SK-N-SH (cell line): ENCODE measurements at regions not wholly inside any gene's neighbourhood (a gene's known extent, or its start where the extent isn't known, plus 50 kb on each side); places are given as distances from the start of the nearest gene placed in this dataset.

Experiments used
- FOXJ3 ChIP-seq: sonication (generic); formaldehyde crosslinking; IDR thresholded peaks from 2 replicates; pipeline ENCODE4 v1.5.1; 2020; ENCODE audit warnings: mild to moderate bottlenecking, missing genetic modification reagents
- GABPA ChIP-seq: IDR thresholded peaks from 2 replicates; pipeline ENCODE4 v1.4.0; 2012; ENCODE audit warnings: low read depth, mild to moderate bottlenecking
- JUND ChIP-seq: IDR thresholded peaks from 2 replicates; pipeline ENCODE4 v1.4.0; 2012
- NFIC ChIP-seq: IDR thresholded peaks from 2 replicates; pipeline ENCODE4 v1.4.0; 2012; ENCODE audit warnings: borderline replicate concordance
- NRF1 ChIP-seq: IDR thresholded peaks from 2 replicates; pipeline ENCODE4 v1.6.1; 2012; ENCODE audit warnings: low read depth, mild to moderate bottlenecking, low read length
- POLR2AphosphoS5 ChIP-seq: IDR thresholded peaks from 2 replicates; pipeline ENCODE4 v1.6.1; 2012; ENCODE audit warnings: low read depth, low read length
- RCOR1 ChIP-seq: fragments of 150-350 bp; IDR thresholded peaks from 2 replicates; pipeline ENCODE4 v1.6.1; 2017; ENCODE audit warnings: antibody characterized with exemption, low read length
- TAF1 ChIP-seq: IDR thresholded peaks from 2 replicates; pipeline ENCODE4 v1.6.1; 2012; ENCODE audit warnings: low read depth, mild to moderate bottlenecking, low read length, moderate library complexity, borderline replicate concordance
- YY1 ChIP-seq: IDR thresholded peaks from 2 replicates; pipeline ENCODE4 v1.4.0; 2012; ENCODE audit warnings: low read depth, mild to moderate bottlenecking
- TF ChIP-seq, protein P1 (sequence below): fragments of 200-600 bp; sonication (generic); IDR thresholded peaks from 2 replicates; pipeline ENCODE4 v1.6.1; 2017; ENCODE audit warnings: antibody characterized with exemption, mild to moderate bottlenecking, moderate library complexity
- TF ChIP-seq, protein P2 (sequence below): IDR thresholded peaks from 2 replicates; pipeline ENCODE4 v1.4.0; 2012; ENCODE audit warnings: low read depth

GRCh38 chr2:163479599-163479998 lies 256.2 kb downstream of the FIGN start:
- TF ChIP-seq RCOR1: no peak
- TF ChIP-seq, protein P1, sequence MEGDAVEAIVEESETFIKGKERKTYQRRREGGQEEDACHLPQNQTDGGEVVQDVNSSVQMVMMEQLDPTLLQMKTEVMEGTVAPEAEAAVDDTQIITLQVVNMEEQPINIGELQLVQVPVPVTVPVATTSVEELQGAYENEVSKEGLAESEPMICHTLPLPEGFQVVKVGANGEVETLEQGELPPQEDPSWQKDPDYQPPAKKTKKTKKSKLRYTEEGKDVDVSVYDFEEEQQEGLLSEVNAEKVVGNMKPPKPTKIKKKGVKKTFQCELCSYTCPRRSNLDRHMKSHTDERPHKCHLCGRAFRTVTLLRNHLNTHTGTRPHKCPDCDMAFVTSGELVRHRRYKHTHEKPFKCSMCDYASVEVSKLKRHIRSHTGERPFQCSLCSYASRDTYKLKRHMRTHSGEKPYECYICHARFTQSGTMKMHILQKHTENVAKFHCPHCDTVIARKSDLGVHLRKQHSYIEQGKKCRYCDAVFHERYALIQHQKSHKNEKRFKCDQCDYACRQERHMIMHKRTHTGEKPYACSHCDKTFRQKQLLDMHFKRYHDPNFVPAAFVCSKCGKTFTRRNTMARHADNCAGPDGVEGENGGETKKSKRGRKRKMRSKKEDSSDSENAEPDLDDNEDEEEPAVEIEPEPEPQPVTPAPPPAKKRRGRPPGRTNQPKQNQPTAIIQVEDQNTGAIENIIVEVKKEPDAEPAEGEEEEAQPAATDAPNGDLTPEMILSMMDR: no peak
- TF ChIP-seq POLR2AphosphoS5: no peak
- TF ChIP-seq TAF1: no peak
- TF ChIP-seq, protein P2, sequence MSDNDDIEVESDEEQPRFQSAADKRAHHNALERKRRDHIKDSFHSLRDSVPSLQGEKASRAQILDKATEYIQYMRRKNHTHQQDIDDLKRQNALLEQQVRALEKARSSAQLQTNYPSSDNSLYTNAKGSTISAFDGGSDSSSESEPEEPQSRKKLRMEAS: no peak
- TF ChIP-seq JUND: no peak
- no peak for TF ChIP-seq YY1
- no peak for TF ChIP-seq FOXJ3 (CRISPR knock-in tag)
- no peak for TF ChIP-seq NRF1
- TF ChIP-seq GABPA: no peak
- no peak for TF ChIP-seq NFIC
